Neural progenitor cell (in vitro differentiated cells): ENCODE measurements at regions not wholly inside any gene's neighbourhood (a gene's known extent, or its start where the extent isn't known, plus 50 kb on each side); places are given as distances from the start of the nearest gene placed in this dataset.

Experiments used
- CTCF ChIP-seq: fragments of 200-600 bp; sonication (generic); IDR thresholded peaks from 2 replicates; pipeline ENCODE4 v1.5.1; 2017; ENCODE audit warnings: antibody characterized with exemption, mild to moderate bottlenecking
- EZH2 ChIP-seq: fragments of 200-600 bp; sonication (generic); IDR thresholded peaks from 2 replicates; pipeline ENCODE4 v1.6.1; 2017; ENCODE audit warnings: antibody characterized with exemption, mild to moderate bottlenecking, moderate library complexity
- EZH2phosphoT487 ChIP-seq: fragments of 200-600 bp; sonication (generic); IDR thresholded peaks from 2 replicates; pipeline ENCODE4 v1.6.1; 2017; ENCODE audit warnings: antibody characterized with exemption

- TF ChIP-seq CTCF (no peak), EZH2phosphoT487 (no peak), EZH2 (no peak)
Observed at GRCh38 chr2:238747114-238747513, 100.8 kb upstream of the TWIST2 start.
